Ascending aorta (tissue), 2 donors: ENCODE measurements at regions not wholly inside any gene's neighbourhood (a gene's known extent, or its start where the extent isn't known, plus 50 kb on each side); places are given as distances from the start of the nearest gene placed in this dataset.

Source experiments
- DNase-seq, 2 donors: peaks; one replicate each; pipeline ENCODE4 v3.0.0-alpha.2; 2019; ENCODE audit warnings: low spot score in 2 of 2
- H3K27ac ChIP-seq, 2 donors: fragments of 200-600 bp; sonication (generic); one replicate each; pipeline ENCODE4 v1.5.1; 2016 to 2017; ENCODE audit warnings: mild to moderate bottlenecking in 1 of 2
- H3K27me3 ChIP-seq: fragments of 200-600 bp; sonication (generic); one replicate; pipeline ENCODE4 v1.5.1; 2017
- H3K36me3 ChIP-seq, 2 donors: fragments of 200-600 bp; sonication (generic); one replicate each; pipeline ENCODE4 v1.5.1; 2016
- H3K4me1 ChIP-seq, 2 donors: fragments of 200-600 bp; sonication (generic); one replicate each; pipeline ENCODE4 v1.5.1; 2016 to 2017; ENCODE audit warnings: mild to moderate bottlenecking in 1 of 2
- H3K4me3 ChIP-seq, 2 donors: fragments of 200-600 bp; sonication (generic); one replicate each; pipeline ENCODE4 v1.5.1; 2016 to 2017; ENCODE audit warnings: mild to moderate bottlenecking in 1 of 2
- H3K9me3 ChIP-seq, 2 donors: fragments of 200-600 bp; sonication (generic); one replicate each; pipeline ENCODE4 v1.5.1; 2016
- CTCF ChIP-seq, 3 experiments: fragments of 200-600 bp in 2 of 3; fragments of 450-650 bp in 1 of 3; sonication (generic) in 2 of 3; IDR thresholded peaks; one replicate each; pipeline ENCODE4 v1.5.1; 2016 to 2019; ENCODE audit warnings: antibody characterized with exemption in 3 of 3, mild to moderate bottlenecking in 1 of 3, moderate library complexity in 1 of 3
- intact Hi-C: fragments of 100-400 bp; cut with DNase I; formaldehyde crosslinking; loops from one replicate; pipeline ENCODE4 v1.15.1; 2023

GRCh38 chrX:140917354-140918115 is 84.9 kb upstream of the SPANXB1 start:
- Histone ChIP-seq H3K4me1 (peaks cover 0 to 2% of the 10 kb centered on the region in 2 donors), H3K36me3 (no peaks in the 10 kb centered on the region), H3K9me3 (no peaks in the 10 kb centered on the region), H3K27ac (no peak overlapping the region), H3K27me3 (no peaks in the 10 kb centered on the region), H3K4me3 (no peak overlapping the region)
- intact Hi-C loops: loop anchor here (5.0 kb wide), 3 partner anchors 210 to 1170 kb away; no protein-coding TSS in a partner anchor
- no peak for DNase-seq
- TF ChIP-seq CTCF (IDR thresholded peaks at IDR 0.05): no peak

GRCh38 chrX:140918398-140919038 is 83.9 kb upstream of the SPANXB1 start:
- H3K36me3 ChIP-seq: no peaks in the 10 kb centered on the region
- H3K4me1 ChIP-seq: peaks cover 0 to 2% of the 10 kb centered on the region in 2 donors
- H3K9me3 ChIP-seq: no peaks in the 10 kb centered on the region
- no peaks in the 10 kb centered on the region for H3K27me3 ChIP-seq
- H3K27ac ChIP-seq: peak overlapping the region in 1 of 2 donors; percentile 53
- TF ChIP-seq CTCF (IDR thresholded peaks at IDR 0.05): peak in 2 of 3 experiments; percentile 52 to 58
- intact Hi-C loops: loop anchor here (5.0 kb wide), 3 partner anchors 209 to 1169 kb away; no protein-coding TSS in a partner anchor
- no peak overlapping the region for H3K4me3 ChIP-seq
- peak in 1 of 2 donors; percentile 64 for DNase-seq

- H3K4me3 ChIP-seq: no peak overlapping the region
- H3K4me1 ChIP-seq: peaks cover 0 to 2% of the 10 kb centered on the region in 2 donors
- intact Hi-C loops: loop anchor here (10.0 kb wide), 1 partner anchor 254 kb away; the partner anchor contains the start of gene LDOC1
- no peak overlapping the region for H3K27ac ChIP-seq
- no peaks in the 10 kb centered on the region for H3K36me3 ChIP-seq
- no peak for DNase-seq
- no peaks in the 10 kb centered on the region for H3K27me3 ChIP-seq
- no peak for TF ChIP-seq CTCF (IDR thresholded peaks at IDR 0.05)
- H3K9me3 ChIP-seq: no peaks in the 10 kb centered on the region
Measured at GRCh38 chrX:140920416-140920815, 82.0 kb upstream of the SPANXB1 start.

- Histone ChIP-seq H3K27ac (no peak overlapping the region), H3K36me3 (no peaks in the 10 kb centered on the region), H3K4me1 (no peaks in the 10 kb centered on the region), H3K4me3 (no peak overlapping the region), H3K27me3 (no peaks in the 10 kb centered on the region), H3K9me3 (no peaks in the 10 kb centered on the region)
- intact Hi-C loops: loop anchor here (10.0 kb wide), 1 partner anchor 252 kb away; the partner anchor contains the start of gene LDOC1
- DNase-seq: no peak
- no peak for TF ChIP-seq CTCF (IDR thresholded peaks at IDR 0.05)
Measured at GRCh38 chrX:140923118-140923517, 79.3 kb upstream of the SPANXB1 start.

GRCh38 chrX:140928739-140929138 is 73.7 kb upstream of the SPANXB1 start:
- no peak for TF ChIP-seq CTCF (IDR thresholded peaks at IDR 0.05)
- Histone ChIP-seq H3K36me3 (no peaks in the 10 kb centered on the region), H3K9me3 (no peaks in the 10 kb centered on the region), H3K27ac (no peak overlapping the region), H3K4me1 (no peaks in the 10 kb centered on the region), H3K4me3 (no peak overlapping the region), H3K27me3 (no peaks in the 10 kb centered on the region)
- intact Hi-C loops: loop anchor here (10.0 kb wide), 1 partner anchor 246 kb away; the partner anchor contains the start of gene LDOC1
- no peak for DNase-seq
